HG02588 (cell line): ENCODE measurements at regions not wholly inside any gene's neighbourhood (a gene's known extent, or its start where the extent isn't known, plus 50 kb on each side); places are given as distances from the start of the nearest gene placed in this dataset.

Source experiments
- ATAC-seq: cut with Tn5 transposase; IDR thresholded peaks from one replicate; pipeline ENCODE4 v1.9.1; 2021; ENCODE audit warnings: mild to moderate bottlenecking, moderate library complexity; ENCODE audit not compliant: unreplicated experiment

DNA sequence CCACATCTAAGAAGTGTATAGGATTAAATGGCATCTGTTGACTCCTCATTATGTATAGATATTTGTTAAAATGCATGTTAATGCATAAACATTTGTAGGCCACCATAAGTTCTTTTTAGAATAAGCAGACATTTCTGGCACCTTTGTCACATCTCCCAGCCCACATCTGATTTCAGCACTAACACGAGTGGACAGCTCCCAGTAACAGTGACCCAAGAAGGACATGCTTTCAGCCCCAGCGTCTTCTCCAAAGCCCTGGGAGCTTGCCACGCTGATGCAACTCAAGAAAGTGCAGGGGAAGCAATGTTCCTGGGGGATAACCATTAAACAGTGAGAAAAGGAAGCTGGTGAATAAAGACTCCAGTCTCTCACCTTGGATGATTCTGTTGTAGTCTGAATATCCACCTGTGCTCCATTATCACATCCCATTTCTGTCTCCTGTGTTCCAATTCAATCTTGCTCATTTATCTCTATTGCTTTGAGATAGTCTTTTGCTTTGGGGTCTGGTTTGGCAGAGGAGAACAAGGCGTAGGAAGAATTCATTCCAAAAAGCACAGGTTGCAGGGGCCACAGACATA lies 182.6 kb upstream of the THSD7B start:
- no peak for ATAC-seq

GRCh38 chr2:136572335-136572734 lies 193.0 kb upstream of the THSD7B start:
- no peak for ATAC-seq

DNA sequence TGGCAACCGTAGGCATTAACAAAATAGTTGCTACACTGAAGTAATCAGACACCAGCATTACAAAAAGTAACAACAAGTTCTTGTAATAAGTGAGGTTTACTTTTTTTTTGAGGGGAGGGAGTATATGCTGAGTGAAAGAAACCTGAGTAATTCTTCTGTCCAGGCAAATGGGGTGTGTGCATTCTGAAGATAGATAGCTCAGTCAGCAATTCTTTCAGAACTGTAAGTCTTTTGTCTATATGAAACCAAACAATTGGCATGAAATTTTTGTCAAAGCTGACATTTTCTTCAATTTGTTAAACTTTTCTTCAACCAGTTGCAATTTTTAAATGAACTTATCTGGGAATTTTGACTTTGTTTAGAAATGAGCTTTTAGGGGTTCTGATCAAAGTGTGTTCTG lies 208.1 kb upstream of the THSD7B start:
- no peak for ATAC-seq

DNA sequence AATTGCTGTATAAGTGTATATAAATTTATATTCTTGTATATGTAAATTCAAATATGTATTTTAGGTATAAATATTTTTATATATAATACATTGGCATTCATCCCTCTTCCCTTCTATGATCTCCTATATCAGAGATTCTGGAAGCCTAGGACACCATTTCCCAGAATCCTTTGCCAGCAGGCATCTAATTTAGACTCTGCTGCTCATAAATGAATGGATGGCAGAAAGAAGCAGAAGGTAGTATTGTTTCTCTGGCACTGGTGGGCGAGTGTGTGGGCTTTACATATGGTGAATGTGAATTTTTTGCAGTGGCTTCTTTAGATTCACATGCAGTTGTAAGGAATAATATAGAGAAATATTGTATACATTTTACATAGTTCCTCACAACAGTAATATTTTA lies 215.2 kb upstream of the THSD7B start:
- ATAC-seq = no peak

- ATAC-seq = no peak
These were observed 226.0 kb upstream of the THSD7B start for GRCh38 chr2:136539355-136539754.

DNA sequence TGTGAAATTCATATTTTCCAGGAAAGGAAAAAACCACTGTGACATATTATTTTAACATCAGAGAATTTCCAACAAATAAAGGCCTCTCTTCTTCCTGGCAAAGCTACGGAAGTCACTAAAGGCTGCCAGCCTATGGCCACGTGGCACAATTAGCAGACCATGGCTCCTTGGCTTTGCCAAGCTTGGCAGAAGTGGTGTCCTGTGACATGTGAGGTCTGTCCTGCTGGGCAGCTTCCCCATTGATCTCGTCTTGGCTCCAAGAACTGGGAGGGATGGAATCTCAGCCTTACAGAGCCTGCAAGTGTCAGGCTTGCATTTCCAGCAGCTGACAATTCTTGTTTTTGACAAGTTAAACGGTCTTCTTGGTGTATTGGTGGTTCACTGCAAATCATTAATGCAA lies 226.9 kb upstream of the THSD7B start:
- ATAC-seq = no peak

GRCh38 chr2:136534811-136535210 lies 230.5 kb upstream of the THSD7B start:
- no peak for ATAC-seq

GRCh38 chr2:136532171-136532570 lies 233.2 kb upstream of the THSD7B start:
- ATAC-seq = no peak

- ATAC-seq = no peak
These were observed 233.6 kb upstream of the THSD7B start for GRCh38 chr2:136531731-136532130.

DNA sequence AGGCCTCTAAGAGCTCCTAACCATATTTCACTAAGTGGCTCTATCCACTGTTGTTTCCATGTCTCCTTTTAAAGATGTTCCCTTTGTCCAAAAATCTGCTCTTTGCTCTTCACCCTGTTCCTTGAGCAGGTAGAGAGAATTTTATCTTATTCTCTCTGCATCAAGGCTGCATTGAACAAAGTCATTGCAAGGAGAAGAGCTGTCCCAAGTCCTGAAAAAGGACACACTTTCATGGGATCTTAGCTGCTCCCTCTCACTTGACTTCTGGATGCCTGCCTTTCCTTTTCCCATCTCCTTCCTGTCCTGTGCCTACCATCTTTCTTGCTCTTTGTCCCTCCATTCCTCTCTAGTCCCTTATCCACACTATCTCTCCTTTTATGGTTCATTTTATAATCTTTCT lies 235.2 kb upstream of the THSD7B start:
- ATAC-seq = no peak

DNA sequence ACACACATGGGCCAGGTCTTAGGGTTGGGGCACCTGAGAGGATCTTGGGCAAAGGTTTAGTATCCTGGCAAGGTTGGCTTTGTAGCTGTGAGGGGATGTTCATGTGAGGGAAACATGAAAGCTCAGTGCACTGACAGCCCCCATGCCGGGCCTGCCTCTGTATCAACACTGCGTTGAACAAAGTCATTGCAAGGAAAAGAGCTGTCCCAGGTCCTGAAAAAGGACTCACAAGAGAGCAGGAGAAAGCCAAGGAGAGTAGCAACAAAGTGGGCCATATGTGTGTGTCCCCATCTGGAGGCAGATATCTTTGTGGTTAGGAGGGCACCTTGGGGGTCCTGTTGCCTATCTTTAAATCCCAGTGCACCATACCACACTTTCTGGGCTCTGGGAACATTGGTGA lies 237.8 kb upstream of the THSD7B start:
- ATAC-seq = no peak

- no peak for ATAC-seq
These were observed 242.6 kb upstream of the THSD7B start for GRCh38 chr2:136522724-136523123.

- no peak for ATAC-seq
These were observed 247.6 kb upstream of the THSD7B start for GRCh38 chr2:136517716-136518115.

DNA sequence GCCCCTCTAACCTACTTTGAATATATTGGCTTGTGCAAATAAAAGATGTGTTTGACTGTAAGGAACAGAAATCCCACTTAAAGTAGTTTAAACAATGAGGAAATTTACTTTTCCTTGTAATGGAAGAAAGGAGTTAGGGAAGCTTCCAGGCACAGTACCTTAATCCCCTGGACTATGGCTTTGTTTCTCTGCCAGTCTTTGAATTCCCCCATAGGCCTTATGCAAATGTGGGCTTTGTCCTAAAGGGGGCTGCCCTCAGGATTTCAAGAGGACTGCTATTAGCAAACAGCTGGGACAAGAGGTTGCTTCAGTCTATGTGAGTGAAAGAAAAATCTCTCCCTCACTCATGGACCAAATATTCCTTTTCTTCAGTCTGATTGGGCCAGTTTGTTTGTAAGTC lies 255.1 kb upstream of the THSD7B start:
- no peak for ATAC-seq

DNA sequence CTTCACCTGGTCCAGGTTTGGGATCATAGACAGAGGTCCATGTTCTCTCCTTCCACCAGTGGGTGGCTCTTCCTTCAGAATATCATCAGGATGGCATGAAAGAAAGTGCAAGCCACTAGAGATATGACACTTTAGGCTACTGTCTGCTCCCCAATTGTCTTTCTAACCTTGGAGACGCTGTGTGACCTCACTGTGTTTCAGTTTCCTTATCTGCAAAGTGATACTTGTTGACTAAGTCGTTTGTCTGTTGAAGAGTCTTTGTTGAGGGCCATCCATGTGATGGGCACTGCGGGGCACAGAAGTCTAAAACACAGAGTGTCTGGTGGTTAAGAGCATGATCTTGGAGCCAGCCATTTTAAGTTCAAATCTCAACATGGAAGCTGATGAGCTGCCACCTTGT lies 259.9 kb upstream of the THSD7B start:
- ATAC-seq = no peak

GRCh38 chr2:136502660-136503059 lies 262.7 kb upstream of the THSD7B start:
- ATAC-seq = no peak

- ATAC-seq = no peak
These were observed 267.6 kb upstream of the THSD7B start for GRCh38 chr2:136497709-136498108.

- no peak for ATAC-seq
These were observed 268.4 kb upstream of the THSD7B start for GRCh38 chr2:136496966-136497365.

- ATAC-seq = peak; percentile 72
These were observed 269.7 kb upstream of the THSD7B start for GRCh38 chr2:136495636-136496035.

DNA sequence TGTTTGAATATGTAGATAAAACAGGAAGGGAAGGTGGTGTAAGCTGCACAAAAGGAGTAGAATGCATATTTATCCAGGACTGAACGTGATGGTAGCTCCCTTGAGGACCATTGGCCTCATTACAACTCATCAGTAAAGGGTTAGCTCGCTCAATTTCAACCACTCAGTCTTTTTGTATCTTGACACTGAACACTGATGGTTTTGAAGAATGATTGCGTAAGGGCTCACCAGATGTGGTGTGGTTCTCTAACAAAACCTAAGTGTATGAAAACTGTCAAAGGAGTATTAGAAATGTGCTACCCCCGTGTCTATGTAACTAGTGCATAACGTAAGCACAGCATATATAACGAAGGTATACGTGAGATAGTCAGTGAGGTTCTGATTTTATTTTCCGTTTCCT lies 272.4 kb upstream of the THSD7B start:
- ATAC-seq = no peak

GRCh38 chr2:136490100-136490499 lies 275.2 kb upstream of the THSD7B start:
- no peak for ATAC-seq

DNA sequence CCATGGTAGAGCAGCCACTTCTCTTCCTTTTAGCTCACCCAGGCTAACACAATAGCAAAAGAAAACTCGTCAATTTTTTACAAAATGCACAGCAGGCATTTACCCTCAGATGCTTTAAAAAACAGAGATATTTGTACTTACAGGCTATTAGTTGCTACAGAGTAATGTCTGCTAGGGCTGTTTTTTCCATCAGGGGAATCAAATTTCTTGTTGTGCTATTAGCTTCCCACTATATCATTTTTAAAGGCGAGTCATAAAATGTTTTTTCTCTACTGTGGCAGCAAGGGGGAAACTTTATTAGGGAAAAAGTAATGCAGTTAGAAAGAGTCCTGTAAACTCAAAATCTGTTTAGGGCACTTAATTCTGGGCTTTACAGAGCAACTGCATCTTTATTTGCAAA lies 277.9 kb upstream of the THSD7B start:
- ATAC-seq = no peak

GRCh38 chr2:136486115-136486514 lies 279.2 kb upstream of the THSD7B start:
- ATAC-seq = peak; percentile 77

DNA sequence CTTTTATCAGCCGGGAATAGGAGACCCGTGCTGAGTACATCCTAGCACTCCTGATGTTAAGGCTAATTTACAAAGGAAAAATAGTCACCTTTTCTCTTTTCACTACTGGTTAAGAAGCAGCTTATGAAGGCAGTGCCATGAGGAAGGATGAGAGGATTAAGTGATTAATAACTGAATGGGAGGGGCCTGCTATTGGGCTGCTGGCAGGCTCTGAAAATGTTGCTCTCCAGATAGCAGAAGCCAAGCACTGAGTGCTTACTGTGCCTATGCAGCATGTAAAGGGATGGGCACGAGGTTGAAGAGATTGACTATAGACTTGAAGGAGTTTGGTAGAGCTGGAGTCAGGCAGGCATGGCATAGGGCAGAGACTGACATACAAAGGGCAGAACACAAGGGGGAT lies 282.4 kb upstream of the THSD7B start:
- ATAC-seq = no peak
